ENCODE measurements at regions not wholly inside any gene's neighbourhood (a gene's known extent, or its start where the extent isn't known, plus 50 kb on each side); places are given as distances from the start of the nearest gene placed in this dataset.

DNA sequence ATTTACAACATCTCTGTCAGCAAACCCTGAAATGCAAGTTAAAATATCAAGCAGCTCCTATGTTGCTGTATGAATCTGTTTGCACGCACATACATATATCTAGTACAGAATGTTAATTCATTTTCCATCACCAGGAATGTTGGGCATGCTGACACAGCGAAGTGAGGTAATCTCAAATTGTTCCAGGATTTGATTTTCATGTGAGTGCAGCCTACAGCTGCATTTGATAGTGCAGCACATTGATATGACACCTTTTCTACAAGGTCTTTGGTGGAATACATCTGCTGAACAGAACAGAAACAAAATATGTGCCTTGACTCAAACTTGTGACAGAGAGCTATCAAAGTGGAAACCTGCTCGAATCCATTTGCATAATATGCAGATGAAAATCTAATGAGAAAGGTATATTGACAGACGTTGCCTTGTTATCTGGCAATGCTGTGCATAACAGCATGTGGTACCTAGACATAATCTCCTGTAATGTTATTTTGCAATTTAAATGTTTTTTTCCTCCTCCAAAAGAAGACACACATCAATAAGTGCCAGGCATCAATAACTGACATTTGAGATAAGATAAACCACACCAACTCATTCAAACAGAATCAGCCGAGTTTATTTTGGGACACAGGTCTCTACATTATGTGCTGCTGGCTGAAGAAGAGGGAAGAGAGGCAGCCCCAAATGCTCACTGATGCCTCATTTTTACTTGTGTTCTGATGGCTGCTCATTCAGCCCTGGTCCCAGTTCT is 512.2 kb downstream of the ZNF608 start:
- no peak overlapping the region for H3K4me3 ChIP-seq (ENCODE audit: low read depth, low read length)
- TF ChIP-seq, protein P1, sequence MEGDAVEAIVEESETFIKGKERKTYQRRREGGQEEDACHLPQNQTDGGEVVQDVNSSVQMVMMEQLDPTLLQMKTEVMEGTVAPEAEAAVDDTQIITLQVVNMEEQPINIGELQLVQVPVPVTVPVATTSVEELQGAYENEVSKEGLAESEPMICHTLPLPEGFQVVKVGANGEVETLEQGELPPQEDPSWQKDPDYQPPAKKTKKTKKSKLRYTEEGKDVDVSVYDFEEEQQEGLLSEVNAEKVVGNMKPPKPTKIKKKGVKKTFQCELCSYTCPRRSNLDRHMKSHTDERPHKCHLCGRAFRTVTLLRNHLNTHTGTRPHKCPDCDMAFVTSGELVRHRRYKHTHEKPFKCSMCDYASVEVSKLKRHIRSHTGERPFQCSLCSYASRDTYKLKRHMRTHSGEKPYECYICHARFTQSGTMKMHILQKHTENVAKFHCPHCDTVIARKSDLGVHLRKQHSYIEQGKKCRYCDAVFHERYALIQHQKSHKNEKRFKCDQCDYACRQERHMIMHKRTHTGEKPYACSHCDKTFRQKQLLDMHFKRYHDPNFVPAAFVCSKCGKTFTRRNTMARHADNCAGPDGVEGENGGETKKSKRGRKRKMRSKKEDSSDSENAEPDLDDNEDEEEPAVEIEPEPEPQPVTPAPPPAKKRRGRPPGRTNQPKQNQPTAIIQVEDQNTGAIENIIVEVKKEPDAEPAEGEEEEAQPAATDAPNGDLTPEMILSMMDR (IDR thresholded peaks at IDR 0.05; ENCODE audit: low read depth, low read length) = no peak

DNA sequence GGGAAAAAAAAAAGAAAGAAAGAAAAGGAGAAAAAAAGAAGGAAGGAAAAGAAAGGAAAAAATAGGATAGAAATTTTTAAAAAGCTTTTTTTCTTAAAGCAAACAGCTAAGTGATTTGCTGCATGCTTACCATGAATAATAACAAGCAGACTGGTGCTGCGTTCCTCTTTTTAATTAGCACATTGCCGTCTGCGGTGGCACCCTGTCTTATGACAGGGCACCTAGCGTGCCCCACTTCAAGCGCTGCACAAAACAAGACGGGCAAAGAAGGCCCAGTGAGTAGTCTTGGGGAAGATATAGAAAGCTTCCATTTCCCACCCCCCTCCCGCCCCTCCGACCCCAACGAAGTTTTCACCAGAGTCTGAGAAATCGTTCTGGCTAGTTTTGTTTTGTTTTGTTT is 513.9 kb downstream of the ZNF608 start:
- H3K4me3 ChIP-seq (ENCODE audit: low read depth, low read length) = no peak overlapping the region
- TF ChIP-seq, protein P1 (IDR thresholded peaks at IDR 0.05; ENCODE audit: low read depth, low read length) = no peak

DNA sequence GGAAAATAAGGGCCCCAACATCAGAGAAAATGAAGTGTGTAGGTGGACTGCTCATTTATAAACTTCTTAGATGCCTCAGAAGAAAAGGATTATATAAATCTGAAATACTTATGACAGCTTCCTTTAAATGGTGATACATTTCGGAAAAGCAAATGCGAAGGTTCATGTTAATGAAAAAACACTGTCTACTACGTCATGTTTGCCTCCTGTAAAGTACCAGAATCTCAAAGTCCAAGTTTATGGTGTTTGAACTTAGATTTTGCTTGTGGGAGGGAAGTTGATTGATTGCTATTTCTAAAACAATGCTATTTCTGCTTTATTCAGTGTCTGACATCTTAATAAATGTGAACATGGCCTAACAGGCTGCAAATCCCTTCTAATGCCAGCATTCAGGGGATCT is 514.6 kb downstream of the ZNF608 start:
- no peak overlapping the region for H3K4me3 ChIP-seq (ENCODE audit: low read depth, low read length)
- TF ChIP-seq, protein P1 (IDR thresholded peaks at IDR 0.05; ENCODE audit: low read depth, low read length) = no peak

DNA sequence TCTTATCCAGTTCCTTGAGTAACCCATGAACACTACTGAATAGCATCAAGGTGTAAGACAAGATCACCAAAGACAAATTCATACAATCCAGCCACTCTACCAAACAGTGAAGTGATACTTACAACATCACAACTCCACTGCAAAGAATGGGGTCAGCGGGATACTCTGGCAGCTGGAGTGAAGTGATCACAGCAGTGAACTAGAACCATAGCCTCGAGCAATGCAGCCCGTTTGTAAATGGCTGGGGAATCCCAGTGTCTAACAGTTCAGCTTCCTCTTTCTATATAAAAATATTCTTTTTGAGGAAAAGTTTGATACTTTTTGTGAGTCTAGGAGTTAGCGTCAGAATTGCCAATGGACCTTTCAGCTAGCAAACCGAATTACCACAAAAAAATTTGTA is 515.2 kb downstream of the ZNF608 start:
- TF ChIP-seq, protein P1 (IDR thresholded peaks at IDR 0.05; ENCODE audit: low read depth, low read length) = no peak
- no peak overlapping the region for H3K4me3 ChIP-seq (ENCODE audit: low read depth, low read length)

DNA sequence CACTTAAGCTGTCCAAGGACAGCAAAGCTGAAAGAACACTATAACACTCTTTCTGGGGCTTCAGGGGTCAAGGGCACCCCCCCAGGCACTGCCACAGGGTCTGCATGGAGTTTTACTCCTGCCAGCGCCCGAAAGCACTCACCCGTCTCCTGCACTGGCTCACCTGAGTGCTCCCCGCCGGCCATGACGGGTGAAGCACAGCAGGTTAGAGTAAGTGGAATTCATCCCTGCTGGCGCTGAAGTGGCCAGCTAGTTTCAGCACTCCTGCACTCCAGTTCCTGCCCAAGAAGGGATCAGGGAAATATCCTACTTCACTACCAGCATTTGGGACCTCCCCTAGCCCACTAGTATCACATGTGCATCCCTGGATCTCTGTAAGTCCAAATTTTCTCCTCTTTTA is 516.0 kb downstream of the ZNF608 start:
- no peak overlapping the region for H3K4me3 ChIP-seq (ENCODE audit: low read depth, low read length)
- TF ChIP-seq, protein P1 (IDR thresholded peaks at IDR 0.05; ENCODE audit: low read depth, low read length) = no peak

DNA sequence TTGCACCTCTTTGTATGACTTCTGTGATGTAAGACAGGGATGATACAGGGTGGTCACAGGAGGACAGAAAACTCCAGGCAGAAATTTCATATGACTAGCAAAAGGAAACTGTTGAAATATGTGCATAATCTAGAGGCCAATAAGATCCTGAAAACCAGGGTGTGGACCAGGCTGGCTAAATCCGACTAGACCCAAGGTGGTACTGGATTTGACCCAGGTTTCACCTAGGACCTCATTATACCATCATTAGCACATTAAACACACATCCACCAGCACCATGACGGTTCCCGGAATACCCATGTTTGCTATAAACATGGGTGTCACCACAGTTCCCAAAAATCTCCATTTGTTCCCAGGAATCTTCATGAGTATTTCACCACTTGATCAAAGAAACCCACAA is 517.1 kb downstream of the ZNF608 start:
- no peak overlapping the region for H3K4me3 ChIP-seq (ENCODE audit: low read depth, low read length)
- TF ChIP-seq, protein P1 (IDR thresholded peaks at IDR 0.05; ENCODE audit: low read depth, low read length) = no peak

DNA sequence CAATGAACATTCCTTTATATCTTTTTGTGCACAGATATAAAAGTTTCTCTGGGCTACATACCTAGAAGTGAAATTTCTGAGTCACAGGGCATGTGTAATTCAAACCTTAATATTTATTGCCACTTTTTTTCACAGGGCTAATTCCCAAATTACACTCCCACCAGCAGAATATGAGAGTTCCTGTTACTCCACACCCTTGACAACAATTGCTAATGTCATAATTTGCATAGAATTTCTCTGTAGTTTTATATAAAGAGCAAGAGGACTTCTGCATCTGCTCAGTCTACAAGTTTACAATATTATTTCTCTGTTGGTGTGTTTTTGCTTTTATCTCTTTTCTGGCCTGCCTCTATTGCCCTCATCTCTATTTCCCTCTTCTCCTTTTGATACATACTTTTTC is 518.5 kb downstream of the ZNF608 start:
- TF ChIP-seq, protein P1 (IDR thresholded peaks at IDR 0.05; ENCODE audit: low read depth, low read length) = no peak
- no peak overlapping the region for H3K4me3 ChIP-seq (ENCODE audit: low read depth, low read length)

Data from WI38 (cell line).